Esophagus squamous epithelium (tissue), 5 donors: ENCODE measurements at regions not wholly inside any gene's neighbourhood (a gene's known extent, or its start where the extent isn't known, plus 50 kb on each side); places are given as distances from the start of the nearest gene placed in this dataset.

ENCODE experiments used
- DNase-seq: peaks from one replicate; lab custom pipeline; 2025; lab: John Stamatoyannopoulos, UW
- H3K27ac ChIP-seq, 4 donors: fragments of 200-600 bp; sonication (generic); one replicate each; pipeline ENCODE4 v1.5.1; 2016 to 2019; ENCODE audit warnings: mild to moderate bottlenecking in 1 of 4
- H3K27me3 ChIP-seq, 4 donors: fragments of 200-600 bp; sonication (generic); 1 replicate in 3 of 4; 2 replicates in 1 of 4; pipeline versions ENCODE4 v1.5.1 to v1.6.0; 2017 to 2021; ENCODE audit warnings: antibody characterized with exemption in 1 of 4
- H3K36me3 ChIP-seq, 3 donors: fragments of 200-600 bp; sonication (generic); one replicate each; pipeline ENCODE4 v1.5.1; 2016 to 2019
- H3K4me1 ChIP-seq, 3 donors: fragments of 200-600 bp; sonication (generic); one replicate each; pipeline ENCODE4 v1.5.1; 2017 to 2019
- H3K4me3 ChIP-seq, 4 donors: fragments of 200-600 bp; sonication (generic); 1 replicate in 3 of 4; 2 replicates in 1 of 4; pipeline ENCODE4 v1.5.1; 2016 to 2019; ENCODE audit warnings: mild to moderate bottlenecking in 2 of 4, moderate library complexity in 1 of 4
- H3K9me3 ChIP-seq, 3 donors: fragments of 200-600 bp; sonication (generic); one replicate each; pipeline ENCODE4 v1.5.1; 2016 to 2019
- CTCF ChIP-seq, 6 experiments: fragments of 450-650 bp in 4 of 6; fragments of 200-600 bp in 2 of 6; sonication (generic) in 2 of 6; IDR thresholded peaks; one replicate each; pipeline ENCODE4 v1.5.1; 2016 to 2019; ENCODE audit warnings: antibody characterized with exemption in 6 of 6, mild to moderate bottlenecking in 4 of 6, moderate library complexity in 4 of 6
- POLR2A ChIP-seq, 4 donors: fragments of 450-650 bp; IDR thresholded peaks; one replicate each; pipeline ENCODE4 v1.6.1; 2017; ENCODE audit warnings: antibody characterized with exemption in 4 of 4, mild to moderate bottlenecking in 4 of 4, moderate library complexity in 3 of 4
- WGBS, 2 donors: methylation state at CpG; one replicate each; pipeline ENCODE4 v1.1.5; 2018; 5-methylcytosine and 5-hydroxymethylcytosine counted together
- intact Hi-C: fragments of 100-400 bp; cut with DNase I; formaldehyde crosslinking; loops from one replicate; pipeline ENCODE4 v1.15.0; 2022
- donor health status: DM: yes; HTN: yes; CAD: no.

GRCh38 chr2:129462349-129462748 lies 517.1 kb upstream of the RAB6C start:
- intact Hi-C loops: no loop called here
- Histone ChIP-seq H3K4me1 (no peaks in the 10 kb centered on the region), H3K36me3 (no peaks in the 10 kb centered on the region), H3K27ac (no peak overlapping the region), H3K4me3 (no peak overlapping the region), H3K27me3 (no peaks in the 10 kb centered on the region), H3K9me3 (no peaks in the 10 kb centered on the region)
- 56 to 58% methylated on average over 3 of the region's 3 CpGs for whole genome bisulfite sequencing, 2 donors
- no peak for TF ChIP-seq POLR2A (IDR thresholded peaks at IDR 0.05)
- no peak for TF ChIP-seq CTCF (IDR thresholded peaks at IDR 0.05)
- no peak for DNase-seq

GRCh38 chr2:129462967-129463366 lies 516.5 kb upstream of the RAB6C start:
- Histone ChIP-seq H3K27me3 (no peaks in the 10 kb centered on the region), H3K4me3 (no peak overlapping the region), H3K27ac (no peak overlapping the region), H3K9me3 (no peaks in the 10 kb centered on the region), H3K4me1 (no peaks in the 10 kb centered on the region), H3K36me3 (no peaks in the 10 kb centered on the region)
- intact Hi-C loops: no loop called here
- 86 to 100% methylated on average over 2 to 4 of the region's 4 CpGs for WGBS, 2 donors
- no peak for DNase-seq
- no peak for TF ChIP-seq POLR2A (IDR thresholded peaks at IDR 0.05)
- no peak for TF ChIP-seq CTCF (IDR thresholded peaks at IDR 0.05)

- Histone ChIP-seq H3K36me3 (no peaks in the 10 kb centered on the region), H3K4me1 (no peaks in the 10 kb centered on the region), H3K27ac (no peak overlapping the region), H3K27me3 (no peaks in the 10 kb centered on the region), H3K4me3 (no peak overlapping the region), H3K9me3 (no peaks in the 10 kb centered on the region)
- intact Hi-C loops: no loop called here
- WGBS, 2 donors: 80 to 91% methylated on average over 4 of the region's 4 CpGs
- TF ChIP-seq CTCF (IDR thresholded peaks at IDR 0.05): no peak
- TF ChIP-seq POLR2A (IDR thresholded peaks at IDR 0.05): no peak
- DNase-seq: no peak
Observed at GRCh38 chr2:129464036-129464435, 515.4 kb upstream of the RAB6C start.

- H3K27ac ChIP-seq: no peak overlapping the region
- no peak for DNase-seq
- no peaks in the 10 kb centered on the region for H3K36me3 ChIP-seq
- intact Hi-C loops: no loop called here
- no peak for TF ChIP-seq CTCF (IDR thresholded peaks at IDR 0.05)
- TF ChIP-seq POLR2A (IDR thresholded peaks at IDR 0.05): no peak
- H3K4me3 ChIP-seq: no peak overlapping the region
- H3K4me1 ChIP-seq: no peaks in the 10 kb centered on the region
- 77 to 81% methylated on average over 5 to 6 of the region's 6 CpGs for WGBS, 2 donors
- no peaks in the 10 kb centered on the region for H3K27me3 ChIP-seq
- no peaks in the 10 kb centered on the region for H3K9me3 ChIP-seq
Observed at GRCh38 chr2:129464631-129465030, 514.8 kb upstream of the RAB6C start.

- H3K36me3 ChIP-seq: no peaks in the 10 kb centered on the region
- DNase-seq: no peak
- TF ChIP-seq POLR2A (IDR thresholded peaks at IDR 0.05) (no peak), CTCF (IDR thresholded peaks at IDR 0.05) (no peak)
- H3K27me3 ChIP-seq: no peaks in the 10 kb centered on the region
- whole genome bisulfite sequencing, 2 donors: 66 to 83% methylated on average over 3 to 4 of the region's 11 CpGs
- H3K4me1 ChIP-seq: no peaks in the 10 kb centered on the region
- intact Hi-C loops: no loop called here
- no peak overlapping the region for H3K27ac ChIP-seq
- H3K9me3 ChIP-seq: no peaks in the 10 kb centered on the region
- no peak overlapping the region for H3K4me3 ChIP-seq
Observed at GRCh38 chr2:129465045-129465444, 514.4 kb upstream of the RAB6C start.
